Neural cell (in vitro differentiated cells): ENCODE measurements at regions not wholly inside any gene's neighbourhood (a gene's known extent, or its start where the extent isn't known, plus 50 kb on each side); places are given as distances from the start of the nearest gene placed in this dataset.

Source experiments
- H2AFZ ChIP-seq: fragments of 200-600, 300-800 bp; sonication (generic), shearing (Covaris generic); 2 replicates; pipeline ENCODE4 v1.6.0; 2014; ENCODE audit warnings: low read depth, mild to moderate bottlenecking, antibody characterized with exemption, low read length, moderate library complexity
- H3F3A ChIP-seq: fragments of 200-600 bp; shearing (Covaris generic); 2 replicates; pipeline ENCODE4 v1.6.1; 2016; ENCODE audit warnings: mild to moderate bottlenecking, moderate library complexity, mixed read lengths, antibody characterized with exemption, low read length; ENCODE audit not compliant: insufficient read depth, poor library complexity, severe bottlenecking
- H3K27ac ChIP-seq: fragments of 200-600, 300-800 bp; sonication (generic), shearing (Covaris generic); 2 replicates; pipeline ENCODE4 v1.5.1; 2014; ENCODE audit warnings: mild to moderate bottlenecking, low read length, moderate library complexity
- H3K27me3 ChIP-seq: fragments of 300-800, 200-600 bp; sonication (generic), shearing (Covaris generic); 2 replicates; pipeline ENCODE4 v1.6.0; 2014; ENCODE audit warnings: mild to moderate bottlenecking, low read depth, low read length, moderate library complexity; ENCODE audit not compliant: insufficient read depth
- H3K36me3 ChIP-seq: fragments of 300-800, 200-600 bp; sonication (generic), shearing (Covaris generic); 2 replicates; pipeline ENCODE4 v1.5.1; 2014; ENCODE audit warnings: mild to moderate bottlenecking, antibody characterized with exemption, low read length, moderate library complexity; ENCODE audit not compliant: insufficient read depth
- H3K4me2 ChIP-seq: fragments of 300-800, 200-600 bp; sonication (generic), shearing (Covaris generic); 2 replicates; pipeline ENCODE4 v1.6.0; 2014; ENCODE audit warnings: mild to moderate bottlenecking, low read length
- H3K4me3 ChIP-seq: fragments of 300-800, 200-600 bp; sonication (generic), shearing (Covaris generic); 2 replicates; pipeline ENCODE4 v1.5.1; 2014; ENCODE audit warnings: mild to moderate bottlenecking, low read length, moderate library complexity
- H3K79me2 ChIP-seq: fragments of 200-600 bp; shearing (Covaris generic); replicated peaks from 2 replicates; pipeline ENCODE4 v1.6.0; 2014; ENCODE audit warnings: mild to moderate bottlenecking, low read length, moderate library complexity; ENCODE audit not compliant: insufficient read depth
- H3K9ac ChIP-seq: fragments of 300-800, 200-600 bp; sonication (generic), shearing (Covaris generic); 2 replicates; pipeline ENCODE4 v1.6.1; 2016; ENCODE audit warnings: mild to moderate bottlenecking, low read length, mixed read lengths
- H3K9me2 ChIP-seq: fragments of 200-600 bp; shearing (Covaris generic); 2 replicates; pipeline ENCODE4 v1.6.1; 2016; ENCODE audit warnings: mild to moderate bottlenecking, low read length, mixed read lengths; ENCODE audit not compliant: insufficient read depth
- H3K9me3 ChIP-seq: fragments of 200-600, 300-800 bp; sonication (generic), shearing (Covaris generic); 2 replicates; pipeline ENCODE4 v1.6.1; 2016; ENCODE audit warnings: mild to moderate bottlenecking, mixed run types, low read length, moderate library complexity, mixed read lengths
- H4K20me1 ChIP-seq: fragments of 200-600 bp; shearing (Covaris generic); 2 replicates; pipeline ENCODE4 v1.6.1; 2016; ENCODE audit warnings: mild to moderate bottlenecking, mixed run types; ENCODE audit not compliant: insufficient read depth
- EP300 ChIP-seq: fragments of 450-650 bp; conservative IDR thresholded peaks from 2 replicates; pipeline ENCODE4 v1.6.1; 2014; ENCODE audit warnings: antibody characterized with exemption, mild to moderate bottlenecking, moderate library complexity; ENCODE audit not compliant: poor library complexity, severe bottlenecking
- EZH2 ChIP-seq: fragments of 200-600, 300-800 bp; shearing (Covaris generic), sonication (generic); IDR thresholded peaks from 2 replicates; pipeline ENCODE4 v1.6.1; 2014; ENCODE audit warnings: antibody characterized with exemption, low read length, borderline replicate concordance, mild to moderate bottlenecking; ENCODE audit not compliant: insufficient read depth, poor library complexity, severe bottlenecking
- MXI1 ChIP-seq: fragments of 450-650 bp; conservative IDR thresholded peaks from 2 replicates; pipeline ENCODE4 v1.6.1; 2014; ENCODE audit warnings: antibody characterized with exemption, mild to moderate bottlenecking; ENCODE audit not compliant: poor library complexity, severe bottlenecking
- POLR2AphosphoS5 ChIP-seq: IDR thresholded peaks from 2 replicates; pipeline ENCODE4 v1.6.1; 2012
- RAD21 ChIP-seq: fragments of 450-650 bp; conservative IDR thresholded peaks from 2 replicates; pipeline ENCODE4 v1.6.1; 2014; ENCODE audit warnings: antibody characterized with exemption, mild to moderate bottlenecking, moderate library complexity
- SMC3 ChIP-seq: fragments of 450-650 bp; conservative IDR thresholded peaks from 2 replicates; pipeline ENCODE4 v1.6.1; 2014; ENCODE audit warnings: antibody characterized with exemption, mild to moderate bottlenecking, moderate library complexity; ENCODE audit not compliant: poor library complexity
- TAF1 ChIP-seq: IDR thresholded peaks from 2 replicates; pipeline ENCODE4 v1.6.1; 2012; ENCODE audit warnings: low read depth
- TF ChIP-seq, protein P1 (sequence below): IDR thresholded peaks from 2 replicates; pipeline ENCODE4 v1.6.1; 2012; ENCODE audit warnings: borderline replicate concordance
- TF ChIP-seq, protein P2 (sequence below): fragments of 450-650 bp; IDR thresholded peaks from 2 replicates; pipeline ENCODE4 v1.5.1; 2014; ENCODE audit warnings: antibody characterized with exemption, mild to moderate bottlenecking, moderate library complexity; ENCODE audit not compliant: poor library complexity, severe bottlenecking

DNA sequence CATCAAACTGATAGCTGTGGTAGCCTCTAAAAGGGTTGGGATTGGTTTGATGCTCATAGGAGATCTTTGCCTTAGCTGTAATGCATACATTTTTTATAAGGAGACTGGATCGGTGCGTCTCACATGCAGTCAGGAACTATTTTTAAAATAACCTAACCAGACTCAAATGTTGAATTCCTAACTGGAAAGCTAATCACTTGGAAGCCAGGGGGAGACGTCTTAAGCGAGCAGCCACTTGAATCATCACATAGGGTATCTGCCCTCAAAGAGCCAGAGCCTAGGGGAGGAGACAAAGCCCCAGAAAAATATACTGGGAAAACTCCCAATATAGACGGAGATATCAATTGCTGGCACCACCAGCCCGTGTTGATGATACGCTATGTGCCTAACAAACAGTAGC lies 61.7 kb upstream of the PUM1 start:
- no peak for TF ChIP-seq EZH2
- no peak for TF ChIP-seq TAF1
- no peak for TF ChIP-seq MXI1
- TF ChIP-seq RAD21: no peak
- TF ChIP-seq, protein P1, sequence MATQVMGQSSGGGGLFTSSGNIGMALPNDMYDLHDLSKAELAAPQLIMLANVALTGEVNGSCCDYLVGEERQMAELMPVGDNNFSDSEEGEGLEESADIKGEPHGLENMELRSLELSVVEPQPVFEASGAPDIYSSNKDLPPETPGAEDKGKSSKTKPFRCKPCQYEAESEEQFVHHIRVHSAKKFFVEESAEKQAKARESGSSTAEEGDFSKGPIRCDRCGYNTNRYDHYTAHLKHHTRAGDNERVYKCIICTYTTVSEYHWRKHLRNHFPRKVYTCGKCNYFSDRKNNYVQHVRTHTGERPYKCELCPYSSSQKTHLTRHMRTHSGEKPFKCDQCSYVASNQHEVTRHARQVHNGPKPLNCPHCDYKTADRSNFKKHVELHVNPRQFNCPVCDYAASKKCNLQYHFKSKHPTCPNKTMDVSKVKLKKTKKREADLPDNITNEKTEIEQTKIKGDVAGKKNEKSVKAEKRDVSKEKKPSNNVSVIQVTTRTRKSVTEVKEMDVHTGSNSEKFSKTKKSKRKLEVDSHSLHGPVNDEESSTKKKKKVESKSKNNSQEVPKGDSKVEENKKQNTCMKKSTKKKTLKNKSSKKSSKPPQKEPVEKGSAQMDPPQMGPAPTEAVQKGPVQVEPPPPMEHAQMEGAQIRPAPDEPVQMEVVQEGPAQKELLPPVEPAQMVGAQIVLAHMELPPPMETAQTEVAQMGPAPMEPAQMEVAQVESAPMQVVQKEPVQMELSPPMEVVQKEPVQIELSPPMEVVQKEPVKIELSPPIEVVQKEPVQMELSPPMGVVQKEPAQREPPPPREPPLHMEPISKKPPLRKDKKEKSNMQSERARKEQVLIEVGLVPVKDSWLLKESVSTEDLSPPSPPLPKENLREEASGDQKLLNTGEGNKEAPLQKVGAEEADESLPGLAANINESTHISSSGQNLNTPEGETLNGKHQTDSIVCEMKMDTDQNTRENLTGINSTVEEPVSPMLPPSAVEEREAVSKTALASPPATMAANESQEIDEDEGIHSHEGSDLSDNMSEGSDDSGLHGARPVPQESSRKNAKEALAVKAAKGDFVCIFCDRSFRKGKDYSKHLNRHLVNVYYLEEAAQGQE: no peak
- TF ChIP-seq, protein P2, sequence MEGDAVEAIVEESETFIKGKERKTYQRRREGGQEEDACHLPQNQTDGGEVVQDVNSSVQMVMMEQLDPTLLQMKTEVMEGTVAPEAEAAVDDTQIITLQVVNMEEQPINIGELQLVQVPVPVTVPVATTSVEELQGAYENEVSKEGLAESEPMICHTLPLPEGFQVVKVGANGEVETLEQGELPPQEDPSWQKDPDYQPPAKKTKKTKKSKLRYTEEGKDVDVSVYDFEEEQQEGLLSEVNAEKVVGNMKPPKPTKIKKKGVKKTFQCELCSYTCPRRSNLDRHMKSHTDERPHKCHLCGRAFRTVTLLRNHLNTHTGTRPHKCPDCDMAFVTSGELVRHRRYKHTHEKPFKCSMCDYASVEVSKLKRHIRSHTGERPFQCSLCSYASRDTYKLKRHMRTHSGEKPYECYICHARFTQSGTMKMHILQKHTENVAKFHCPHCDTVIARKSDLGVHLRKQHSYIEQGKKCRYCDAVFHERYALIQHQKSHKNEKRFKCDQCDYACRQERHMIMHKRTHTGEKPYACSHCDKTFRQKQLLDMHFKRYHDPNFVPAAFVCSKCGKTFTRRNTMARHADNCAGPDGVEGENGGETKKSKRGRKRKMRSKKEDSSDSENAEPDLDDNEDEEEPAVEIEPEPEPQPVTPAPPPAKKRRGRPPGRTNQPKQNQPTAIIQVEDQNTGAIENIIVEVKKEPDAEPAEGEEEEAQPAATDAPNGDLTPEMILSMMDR: no peak
- no peak for TF ChIP-seq POLR2AphosphoS5
- TF ChIP-seq SMC3: no peak
- TF ChIP-seq EP300: no peak
- H3K9ac ChIP-seq: no peak overlapping the region
- no peaks in the 10 kb centered on the region for H3F3A ChIP-seq

DNA sequence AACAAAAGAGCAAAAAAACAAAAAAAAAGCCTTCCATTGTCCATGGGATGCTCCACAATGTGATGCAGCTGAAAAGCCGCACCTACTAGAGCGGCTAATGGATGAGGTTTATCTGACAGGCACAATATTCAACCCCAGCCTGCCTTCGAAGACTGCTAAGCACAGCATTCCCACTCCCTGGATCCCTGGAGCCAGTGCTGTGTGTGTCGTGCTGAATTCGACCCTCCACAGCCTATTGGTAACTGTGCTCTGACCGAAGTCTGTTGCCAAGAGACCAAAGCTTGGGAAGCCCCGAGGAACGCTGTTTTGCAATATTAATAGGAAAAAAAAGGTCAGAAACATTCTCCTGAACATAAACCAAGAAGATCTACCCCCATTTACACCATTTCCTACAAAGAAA lies 57.2 kb upstream of the PUM1 start:
- TF ChIP-seq TAF1 (no peak), EP300 (no peak)
- TF ChIP-seq, protein P1: peak; percentile 41
- Histone ChIP-seq H3K4me2 (no peak overlapping the region), H3K4me3 (no peak overlapping the region), H3K79me2 (no peaks in the 10 kb centered on the region), H3K27me3 (no peaks in the 10 kb centered on the region), H3K9ac (peak overlapping the region; percentile 25), H3K27ac (peak overlapping the region; percentile 4), H3F3A (no peaks in the 10 kb centered on the region), H3K36me3 (no peaks in the 10 kb centered on the region), H4K20me1 (no peaks in the 10 kb centered on the region), H3K9me3 (no peaks in the 10 kb centered on the region), H2AFZ (no peak overlapping the region), H3K9me2 (no peaks in the 10 kb centered on the region)

More for the DNA sequence above, 61.7 kb upstream of the PUM1 start:
- Histone ChIP-seq H2AFZ (no peak overlapping the region), H3K4me2 (no peak overlapping the region), H3K4me3 (no peak overlapping the region), H3K79me2 (no peaks in the 10 kb centered on the region), H3K27ac (no peak overlapping the region), H3K9me3 (no peaks in the 10 kb centered on the region), H4K20me1 (no peaks in the 10 kb centered on the region), H3K36me3 (no peaks in the 10 kb centered on the region), H3K9me2 (no peaks in the 10 kb centered on the region), H3K27me3 (no peaks in the 10 kb centered on the region)
